GF-D8 (cell line): ENCODE measurements at regions not wholly inside any gene's neighbourhood (a gene's known extent, or its start where the extent isn't known, plus 50 kb on each side); places are given as distances from the start of the nearest gene placed in this dataset.

Experiments used
- DNase-seq: peaks from one replicate; lab custom pipeline; 2025; lab: John Stamatoyannopoulos, UW

GRCh38 chr12:124442772-124443445, 124.5 kb downstream of the NCOR2 start:
- DNase-seq = no peak

- DNase-seq = no peak
Measured at GRCh38 chr12:124442281-124442680, 125.1 kb downstream of the NCOR2 start.

GRCh38 chr12:124441443-124442194, 125.8 kb downstream of the NCOR2 start:
- no peak for DNase-seq

GRCh38 chr12:124440841-124441381, 126.5 kb downstream of the NCOR2 start:
- no peak for DNase-seq

DNA sequence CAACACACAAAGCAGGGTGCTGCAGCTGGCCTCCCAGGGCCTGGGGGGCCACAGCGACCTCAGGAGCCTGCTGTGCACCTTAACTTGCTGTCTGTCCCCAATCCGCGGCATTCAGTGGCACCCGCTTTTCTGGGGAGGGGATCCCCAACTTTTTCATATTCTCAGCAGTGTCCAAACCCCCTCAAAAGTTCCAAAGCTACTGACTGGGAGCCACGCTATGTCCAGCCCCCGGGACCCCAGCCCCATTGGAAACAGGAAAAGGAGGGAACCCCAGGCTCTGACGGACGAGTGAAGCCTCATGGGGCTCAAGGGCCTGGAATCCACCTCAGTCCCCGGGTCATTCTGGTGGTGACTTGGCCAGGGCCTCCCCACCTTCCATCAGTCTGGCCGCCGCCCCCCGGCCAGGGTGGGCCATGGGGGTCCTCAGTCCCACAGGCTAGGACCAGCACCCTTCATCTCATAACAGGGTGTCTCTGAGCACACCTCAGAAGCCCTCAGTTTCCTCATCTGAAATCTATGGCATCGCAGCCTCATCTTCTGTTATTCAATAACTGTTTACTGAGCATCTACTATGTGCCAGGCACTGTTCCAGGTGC, 127.3 kb downstream of the NCOR2 start:
- no peak for DNase-seq

DNA sequence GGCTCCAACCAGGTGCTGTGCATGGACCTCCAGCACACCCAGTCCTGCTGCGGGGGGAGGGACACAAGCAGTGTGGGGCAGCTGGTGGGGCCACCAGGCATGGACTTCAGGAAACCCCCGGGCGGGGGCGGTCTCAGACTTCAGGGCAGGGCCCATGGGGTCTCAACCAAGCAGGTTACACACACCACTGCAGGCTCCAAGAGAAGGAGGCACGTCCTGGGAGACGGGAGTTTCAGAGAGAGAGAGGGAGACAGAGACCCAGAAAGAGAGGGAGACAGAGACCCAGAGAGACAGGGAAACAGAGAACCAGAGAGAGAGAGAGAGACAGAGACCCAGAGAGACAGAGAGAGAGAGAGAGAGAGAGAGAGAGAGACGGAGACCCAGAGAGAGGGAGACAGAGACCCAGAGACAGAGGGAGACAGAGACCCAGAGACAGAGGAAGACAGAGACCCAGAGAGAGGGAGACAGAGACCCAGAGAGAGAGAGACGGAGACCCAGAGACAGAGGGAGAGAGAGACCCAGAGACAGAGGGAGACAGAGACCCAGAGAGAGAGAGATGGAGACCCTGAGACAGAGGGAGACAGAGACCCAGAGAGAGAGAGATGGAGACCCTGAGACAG, 128.9 kb downstream of the NCOR2 start:
- DNase-seq = no peak

GRCh38 chr12:124437617-124438436, 129.6 kb downstream of the NCOR2 start:
- no peak for DNase-seq

GRCh38 chr12:124437121-124437520, 130.3 kb downstream of the NCOR2 start:
- DNase-seq = no peak

DNA sequence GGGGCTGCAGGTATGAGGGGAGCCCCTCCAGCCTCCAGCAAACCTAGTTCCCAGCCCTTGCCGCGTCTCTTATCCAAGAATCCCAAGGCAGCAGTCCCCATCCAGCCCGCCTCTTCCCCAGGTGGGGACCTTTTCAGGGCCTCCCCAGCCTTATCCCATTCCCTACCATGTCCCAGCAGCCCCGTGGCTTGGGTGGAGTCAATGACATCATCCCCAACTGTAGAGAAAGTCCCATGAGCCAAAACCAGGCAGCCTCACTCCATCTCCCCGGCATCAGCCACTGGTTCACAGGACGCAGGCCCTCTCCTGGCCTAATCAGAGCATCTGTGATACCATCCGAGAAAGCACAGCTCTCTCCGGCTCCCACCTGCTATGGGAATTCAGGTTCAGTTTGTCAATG, 131.0 kb downstream of the NCOR2 start:
- DNase-seq = no peak

DNA sequence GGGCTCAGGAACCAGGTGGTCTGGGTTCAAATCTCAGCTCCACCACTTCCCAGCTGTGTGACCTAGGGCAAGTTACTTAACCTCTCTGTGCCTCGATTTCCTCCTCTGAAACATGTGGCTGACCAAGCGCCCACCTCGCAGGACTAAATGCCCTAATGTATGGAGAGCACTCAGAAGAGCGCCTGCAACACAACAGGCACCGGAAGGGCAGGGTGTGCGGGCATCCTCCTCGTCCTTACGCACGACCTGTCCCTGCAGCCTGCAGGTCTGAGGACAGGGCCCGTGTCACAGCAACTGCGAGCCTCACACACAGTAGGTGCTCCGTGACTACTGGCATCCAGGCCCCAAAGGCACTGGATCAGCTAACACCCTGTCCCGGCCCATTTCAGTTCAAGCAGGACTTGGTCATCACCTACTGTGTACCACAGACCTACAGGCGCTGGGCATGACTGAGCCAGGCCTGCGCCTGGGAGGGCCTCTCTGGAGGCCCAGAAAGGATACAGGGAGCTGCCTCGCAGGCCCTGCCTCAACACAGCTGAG, 131.5 kb downstream of the NCOR2 start:
- DNase-seq = no peak

- no peak for DNase-seq
Measured at GRCh38 chr12:124434951-124435805, 132.2 kb downstream of the NCOR2 start.

GRCh38 chr12:124434354-124434753, 133.1 kb downstream of the NCOR2 start:
- no peak for DNase-seq

GRCh38 chr12:124433879-124434278, 133.5 kb downstream of the NCOR2 start:
- no peak for DNase-seq

- DNase-seq = no peak
Measured at GRCh38 chr12:124433147-124433874, 134.1 kb downstream of the NCOR2 start.

DNA sequence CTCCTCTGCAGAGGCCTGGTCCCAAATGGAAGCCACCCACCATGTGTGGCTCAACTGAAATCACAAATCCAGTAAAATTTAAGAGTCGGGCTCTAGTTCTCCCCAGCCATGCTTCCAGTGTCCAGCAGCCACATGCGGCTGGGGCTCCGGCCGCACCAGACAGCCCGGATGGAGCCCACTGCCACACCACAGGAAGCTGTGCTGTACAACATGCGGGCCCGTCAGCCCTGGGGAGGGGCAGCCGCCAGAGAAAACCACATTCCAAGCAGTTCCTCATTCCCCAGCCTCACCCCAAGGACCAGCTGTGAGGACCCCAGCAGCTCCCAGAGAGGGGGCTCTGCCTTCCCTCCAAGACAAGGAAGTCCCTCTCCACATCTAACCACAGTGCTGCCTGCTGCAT, 135.0 kb downstream of the NCOR2 start:
- no peak for DNase-seq

DNA sequence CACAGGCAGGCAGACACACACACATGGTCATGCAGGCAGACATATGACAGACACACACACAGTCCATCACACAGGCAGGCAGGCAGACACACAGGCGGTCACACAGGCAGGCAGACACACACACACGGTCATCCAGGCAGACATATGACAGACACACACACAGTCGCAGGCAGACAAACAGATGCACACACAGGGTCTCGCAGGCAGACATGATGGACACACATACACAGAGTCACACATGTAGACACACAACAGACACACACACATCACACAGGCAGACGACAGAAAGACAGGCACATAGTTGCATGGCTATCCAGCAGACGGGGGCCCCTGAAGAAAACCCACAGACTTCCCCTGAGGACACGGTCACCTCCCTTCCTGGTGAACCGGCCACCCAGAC, 135.4 kb downstream of the NCOR2 start:
- no peak for DNase-seq

GRCh38 chr12:124430491-124430890, 135.6 kb downstream of the RFLNA start:
- DNase-seq = no peak

GRCh38 chr12:124429535-124429934, 134.6 kb downstream of the RFLNA start:
- DNase-seq = no peak

DNA sequence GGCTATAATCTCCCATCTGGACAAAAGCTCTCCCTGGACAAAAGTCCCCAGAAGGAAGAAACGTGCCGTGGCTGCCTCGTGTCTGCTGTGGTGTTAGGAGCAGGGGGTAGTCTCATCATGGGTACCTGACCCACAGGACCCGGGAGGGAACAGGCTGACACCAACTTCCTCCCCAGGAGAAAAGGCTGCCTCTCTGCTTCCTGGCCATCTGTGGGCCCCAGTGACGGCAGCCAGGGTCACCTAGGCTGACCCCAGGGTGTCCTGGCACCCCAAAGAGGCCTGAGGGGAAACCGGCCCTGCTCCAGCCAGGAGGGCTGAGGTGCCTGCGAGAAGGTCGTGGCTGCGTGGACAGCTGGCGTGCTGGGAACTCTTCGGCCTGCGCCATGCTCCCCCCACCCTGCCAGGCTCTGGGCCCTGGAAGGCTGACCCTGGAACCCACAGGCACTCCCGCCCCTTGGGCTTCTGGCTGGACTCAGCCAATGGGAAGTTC, 133.9 kb downstream of the RFLNA start:
- DNase-seq = no peak
